Stimulated activated CD4-positive, alpha-beta T cell treated with anti-CD3 and anti-CD28 coated beads, Interleukin-4, amount 100 ng/mL, for 48 hours (primary cell): ENCODE measurements at regions not wholly inside any gene's neighbourhood (a gene's known extent, or its start where the extent isn't known, plus 50 kb on each side); places are given as distances from the start of the nearest gene placed in this dataset.

Experiments used
- DNase-seq, 2 donors: peaks; one replicate each; pipeline ENCODE4 v3.0.0-alpha.2; 2020; ENCODE audit warnings: low read depth in 2 of 2

DNA sequence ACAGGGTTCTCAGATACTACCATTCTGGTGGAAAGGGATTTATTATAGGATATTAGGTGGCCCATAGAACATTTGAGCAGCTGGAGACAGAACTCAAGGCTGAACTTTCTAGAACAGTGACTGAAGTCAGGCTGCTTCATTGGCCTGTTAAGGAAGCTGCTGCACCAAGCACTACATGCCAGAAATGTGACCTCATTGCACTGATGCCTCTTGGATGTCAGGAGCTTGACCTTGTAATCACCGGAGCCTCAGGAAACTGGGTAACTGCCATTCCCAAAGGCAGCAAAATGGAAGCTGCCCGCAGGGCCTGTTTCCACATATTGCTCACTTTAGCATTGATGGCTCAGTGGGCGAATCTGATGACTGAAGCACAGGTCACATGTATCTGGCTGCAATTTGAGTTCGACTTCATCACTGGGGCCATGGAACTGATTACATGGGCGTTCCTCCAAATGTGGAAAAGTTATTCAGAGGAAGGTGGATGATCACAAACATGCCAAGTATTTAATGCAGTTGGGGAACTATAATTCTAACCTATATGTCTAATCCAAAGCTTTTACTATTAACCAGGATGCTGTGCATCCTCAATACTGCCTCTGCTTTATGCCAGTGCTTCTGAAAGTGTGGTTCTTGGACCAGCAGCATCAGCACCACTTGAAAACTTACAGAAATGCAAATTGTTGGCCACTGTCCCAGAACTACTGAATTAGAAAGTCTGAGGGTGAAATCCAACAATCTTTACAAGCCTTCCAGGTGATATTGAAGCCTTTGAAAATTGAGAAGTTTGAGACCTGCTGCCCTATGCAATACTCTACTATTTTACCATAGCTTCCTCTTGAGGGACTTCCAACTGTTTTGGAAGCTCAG is 337.2 kb upstream of the NAV3 start:
- no peak for DNase-seq

DNA sequence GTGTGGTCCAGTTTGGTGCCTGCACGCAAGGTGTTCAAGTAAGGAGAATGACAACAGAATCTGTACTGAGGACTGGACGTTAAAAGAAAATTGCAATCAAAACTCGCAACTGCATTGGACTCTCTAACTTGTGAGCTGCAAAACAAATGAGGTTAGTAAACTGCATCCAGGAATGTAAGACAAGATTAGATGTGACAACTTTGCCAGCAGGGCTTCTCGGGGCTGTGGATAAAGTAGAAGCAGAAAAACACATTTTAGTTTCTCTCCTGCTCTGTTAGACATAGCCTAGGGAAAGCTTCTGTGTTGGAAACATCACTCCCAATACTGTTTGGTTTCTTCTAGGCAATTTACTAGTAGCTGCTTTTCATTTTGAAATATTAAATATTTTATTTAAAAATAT is 338.2 kb upstream of the NAV3 start:
- no peak for DNase-seq

- no peak for DNase-seq
These were observed 341.2 kb upstream of the NAV3 start for GRCh38 chr12:77489331-77489970.

DNA sequence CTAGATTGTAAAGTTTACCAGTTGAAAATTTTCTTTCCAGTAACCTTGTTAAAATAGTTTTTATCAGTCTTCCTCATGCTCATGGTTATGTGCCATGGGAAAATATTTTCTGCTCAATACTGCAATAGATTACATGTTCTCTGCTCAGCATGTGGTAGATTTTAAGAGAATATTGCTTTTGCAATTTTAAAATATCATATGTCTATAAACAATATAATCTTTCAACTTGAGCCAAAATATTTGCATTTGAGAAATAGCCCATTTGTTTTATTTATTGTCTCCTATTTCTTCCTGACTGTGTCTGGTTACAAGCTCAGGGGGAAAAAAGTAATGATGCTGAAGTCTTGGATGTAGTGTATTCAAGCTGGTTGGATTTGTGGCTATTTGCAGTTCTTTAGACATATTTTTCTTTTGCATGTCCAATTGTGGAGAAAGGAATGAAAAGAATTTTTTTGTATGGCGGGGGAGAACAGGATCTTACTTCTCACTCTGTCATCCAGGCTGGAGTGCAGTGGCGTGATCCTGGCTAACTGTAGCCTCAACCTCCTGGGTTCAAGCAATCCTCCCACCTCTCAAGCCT is 342.6 kb upstream of the NAV3 start:
- no peak for DNase-seq

DNA sequence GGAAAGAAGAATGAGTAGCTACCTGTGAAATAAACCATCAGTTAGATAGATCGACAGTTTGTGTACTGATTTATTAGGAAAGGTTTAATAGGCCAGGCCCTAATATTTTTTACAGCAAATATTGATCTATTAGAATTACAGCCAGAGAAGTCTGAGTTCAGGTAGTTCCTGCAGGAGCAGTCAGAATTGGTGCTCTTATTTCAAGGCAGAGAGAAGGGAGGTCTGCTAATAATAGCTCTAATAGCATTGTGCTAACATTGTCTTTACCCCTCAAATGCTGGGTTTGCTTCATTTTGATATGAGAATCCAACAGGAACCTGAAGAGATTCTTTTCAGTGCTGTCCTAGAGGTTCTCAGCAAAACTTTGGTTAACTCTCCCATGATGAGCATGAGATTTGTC is 343.8 kb upstream of the NAV3 start:
- DNase-seq, result no peak

DNA sequence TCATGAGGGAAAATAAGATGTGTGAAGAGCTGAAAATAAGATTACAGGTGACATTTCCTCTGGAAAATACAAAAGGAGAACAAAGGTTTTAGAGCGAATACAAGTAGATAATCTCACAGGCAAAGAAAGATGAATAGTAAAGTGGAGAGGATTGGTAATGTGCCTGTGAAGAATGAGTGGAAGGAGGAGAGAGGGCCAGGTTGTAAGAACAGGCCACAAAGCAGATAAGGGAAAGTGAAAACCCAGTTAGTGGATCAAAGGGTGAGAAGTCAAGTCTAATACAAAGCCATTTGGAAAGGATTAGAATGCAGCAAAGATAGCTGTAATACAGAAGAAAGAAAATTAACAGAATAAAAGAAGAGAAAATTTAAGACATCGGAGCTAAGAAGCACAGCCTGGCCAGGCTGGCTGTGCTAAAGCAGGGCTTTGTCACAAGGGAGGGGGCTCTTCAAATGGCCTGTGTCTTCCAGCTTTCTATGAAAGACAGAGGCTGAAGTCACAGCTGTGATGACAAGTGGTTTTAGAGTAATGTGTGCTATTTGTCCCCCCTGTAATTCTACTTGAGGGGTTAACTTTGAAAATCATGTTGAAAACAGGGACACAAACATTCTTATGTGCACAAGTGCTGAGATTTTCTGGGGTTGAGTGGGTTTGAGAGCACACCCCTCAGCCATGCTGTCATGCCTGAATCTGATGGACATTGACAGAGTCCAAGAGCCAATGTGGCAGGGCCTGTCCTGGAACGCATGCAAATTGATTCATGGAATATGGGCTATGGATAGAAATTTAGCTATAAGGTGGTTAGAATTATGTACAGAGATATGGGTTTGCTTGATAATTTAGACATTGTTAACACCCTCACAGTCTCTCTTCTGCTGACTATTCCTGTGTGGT is 344.5 kb upstream of the NAV3 start:
- DNase-seq, result no peak

DNA sequence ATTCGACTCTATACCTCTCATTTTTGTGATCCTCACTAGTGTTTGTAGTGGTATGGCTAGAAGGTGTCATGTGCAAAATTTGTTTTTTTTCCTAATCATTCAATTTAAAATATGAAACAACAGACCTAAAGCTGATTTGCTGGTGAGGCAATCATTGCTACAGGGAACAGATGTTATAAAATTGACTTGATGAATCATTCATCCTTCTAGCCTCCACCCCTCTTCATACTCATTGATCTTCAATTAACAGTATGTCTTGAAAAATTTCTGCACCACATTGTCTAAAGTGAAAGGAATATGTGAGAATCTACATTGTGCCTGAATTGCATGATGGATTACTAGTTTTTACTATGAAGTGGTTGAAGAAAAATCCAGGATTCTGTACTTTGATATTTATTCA is 349.0 kb upstream of the NAV3 start:
- DNase-seq, result no peak

GRCh38 chr12:77477907-77478533 is 352.7 kb upstream of the NAV3 start:
- DNase-seq, result no peak

DNA sequence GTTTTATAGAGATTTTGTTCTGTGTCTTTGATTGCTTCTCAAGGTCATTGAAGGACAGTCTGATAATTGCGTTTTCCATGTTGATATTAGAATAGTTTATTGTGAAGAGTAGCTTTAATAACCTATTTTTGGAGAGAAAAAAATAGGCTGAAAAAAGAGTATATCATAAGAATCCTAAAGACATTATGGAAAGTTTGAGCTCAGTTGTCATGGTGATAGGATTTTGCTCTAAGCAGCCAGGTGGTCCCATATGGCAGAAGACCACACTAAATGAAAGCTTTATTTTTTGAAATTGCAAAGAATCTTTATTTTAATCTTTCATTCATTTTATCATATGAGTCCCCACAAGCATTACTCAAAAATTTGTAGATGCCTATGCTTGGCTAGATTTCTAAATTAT is 358.9 kb upstream of the NAV3 start:
- no peak for DNase-seq

DNA sequence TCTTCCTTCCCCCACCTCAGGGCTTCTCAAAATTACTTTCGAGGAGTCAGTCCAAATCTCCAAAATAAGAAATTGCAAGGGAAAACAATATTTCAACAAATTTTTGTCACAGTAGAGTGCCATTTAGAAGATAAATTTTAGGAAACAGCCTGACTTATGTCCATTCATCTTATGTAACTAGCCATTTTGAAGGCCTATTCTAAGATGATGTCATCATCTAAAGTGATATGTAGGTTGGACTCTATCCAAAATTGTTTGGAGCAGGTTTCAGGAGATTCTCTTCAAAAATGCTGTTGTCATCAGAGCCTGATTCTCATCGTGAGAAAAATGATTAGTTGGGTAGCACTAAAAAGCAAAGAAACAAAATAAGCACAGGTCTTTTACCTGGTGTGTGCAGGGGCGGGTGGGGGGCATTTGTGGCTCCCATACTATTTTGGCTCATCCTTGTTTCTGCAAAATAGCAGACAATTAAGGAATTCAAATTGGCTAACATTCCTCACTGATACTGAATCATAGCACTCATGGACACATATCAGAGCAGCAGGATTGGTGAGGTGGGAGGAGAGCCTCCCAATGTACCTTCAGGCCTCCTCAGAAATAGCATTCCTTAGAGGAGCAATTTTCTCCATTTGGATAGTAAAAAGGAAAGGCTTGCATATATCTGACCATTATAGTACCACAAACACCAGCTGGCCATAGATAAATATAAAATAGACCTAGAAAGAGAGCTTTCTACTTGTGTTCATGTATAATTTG is 360.9 kb upstream of the NAV3 start:
- no peak for DNase-seq

DNA sequence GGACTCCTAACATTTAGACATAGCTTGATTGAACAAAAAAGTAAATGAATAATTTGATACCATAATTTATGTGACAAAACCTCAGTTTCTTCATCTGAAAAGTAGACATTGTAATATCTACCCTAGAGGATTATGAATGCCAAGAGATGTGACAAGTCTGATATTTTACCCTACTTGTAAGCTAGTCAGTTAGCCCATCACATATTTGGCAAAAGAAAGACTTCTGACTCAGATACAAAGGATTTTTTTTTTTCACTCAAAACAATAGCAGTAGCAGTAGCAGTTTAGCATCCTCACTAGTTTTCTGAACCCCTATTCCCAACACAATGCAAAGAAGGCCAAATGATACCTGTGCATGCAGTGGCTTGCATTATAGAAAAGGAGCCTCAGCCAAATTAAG is 377.3 kb upstream of the E2F7 start:
- no peak for DNase-seq

- DNase-seq, result no peak
These were observed 374.4 kb upstream of the E2F7 start for GRCh38 chr12:77439749-77440148.

DNA sequence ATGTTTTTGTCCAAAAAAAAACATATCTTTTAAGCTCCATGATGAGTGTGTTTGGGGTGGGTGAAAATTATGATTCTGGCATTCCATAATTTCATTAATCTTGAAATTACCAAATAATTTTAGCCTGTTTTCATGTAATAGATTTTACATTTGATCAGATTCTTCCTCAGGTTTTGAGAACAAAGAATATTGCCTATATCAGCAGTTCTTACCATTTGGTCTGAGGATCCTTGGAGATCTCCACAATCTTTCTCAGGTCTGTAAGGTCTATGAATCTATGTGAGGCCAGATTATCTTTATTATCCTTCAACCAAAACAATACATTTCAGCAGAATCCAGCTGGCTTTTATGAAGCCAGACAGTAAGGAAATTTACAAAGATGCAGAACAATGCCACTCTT is 373.3 kb upstream of the E2F7 start:
- DNase-seq, result no peak

- DNase-seq, result no peak
These were observed 371.8 kb upstream of the E2F7 start for GRCh38 chr12:77437206-77437605.

DNA sequence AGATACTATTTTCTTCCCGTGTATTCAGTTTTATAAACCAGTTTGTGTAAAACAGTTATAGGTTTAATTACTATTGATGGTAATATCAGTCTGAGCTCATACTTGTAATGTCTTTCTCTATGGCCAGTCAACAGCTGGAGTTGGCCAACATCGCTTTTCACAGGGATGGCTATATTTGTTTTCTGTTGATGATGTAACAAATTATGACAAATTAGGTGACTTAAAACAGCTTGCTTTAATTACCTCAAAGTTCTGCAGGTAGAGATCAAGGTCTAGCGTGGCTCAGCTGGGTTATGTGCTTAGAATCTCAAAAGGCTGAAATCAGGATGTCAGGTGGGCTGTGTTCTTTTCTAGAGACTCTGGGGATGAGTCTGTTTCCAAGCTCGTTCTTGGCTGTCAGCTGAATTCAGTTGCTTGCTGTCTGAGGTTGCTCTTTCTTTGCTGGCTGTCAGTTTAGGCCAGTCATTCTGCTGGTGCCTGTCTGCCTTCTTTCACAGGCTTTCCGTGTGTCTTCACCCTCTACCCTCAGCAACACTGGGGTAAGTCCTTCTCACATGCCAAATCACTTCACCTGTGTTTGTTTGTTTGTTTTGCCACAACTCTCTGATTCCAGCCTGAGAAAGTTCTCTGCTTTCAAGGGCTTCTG is 370.2 kb upstream of the E2F7 start:
- DNase-seq, result no peak

DNA sequence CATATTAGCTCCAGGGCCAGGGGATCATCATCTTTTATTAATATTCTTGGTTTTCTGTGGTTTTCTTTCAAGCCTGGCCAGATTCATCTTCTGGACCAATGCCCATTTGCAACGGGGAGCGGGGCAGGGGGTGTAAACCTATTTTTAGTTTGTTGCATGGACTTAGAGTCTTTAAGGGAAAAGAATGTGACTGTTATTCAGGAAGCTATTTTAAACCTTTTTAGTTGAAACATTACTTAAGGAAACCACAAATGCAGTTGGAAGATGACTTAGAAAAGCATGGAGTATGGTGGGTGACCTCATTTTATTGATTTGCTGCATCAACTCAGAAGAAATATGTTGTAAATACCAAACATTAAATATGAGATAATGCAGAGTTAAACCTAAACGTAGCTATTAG is 368.4 kb upstream of the E2F7 start:
- no peak for DNase-seq

DNA sequence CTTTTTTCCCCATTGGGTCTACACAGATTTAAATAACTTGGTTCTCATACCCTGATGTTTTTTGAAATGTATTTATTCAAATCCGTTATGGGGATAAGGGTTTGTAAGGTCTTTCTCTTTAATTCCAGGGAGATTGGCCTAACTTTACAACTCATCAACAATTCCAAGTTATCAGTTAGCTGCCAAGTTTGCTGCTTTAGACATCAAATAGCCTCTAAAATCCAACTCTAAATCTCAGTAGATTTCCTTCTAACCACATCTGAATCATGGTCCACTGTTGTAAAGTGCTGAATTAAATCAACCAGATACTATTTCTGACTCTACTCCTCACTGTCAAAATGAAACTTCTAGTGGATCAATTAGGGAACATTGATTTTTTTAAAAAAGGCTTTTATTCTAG is 364.1 kb upstream of the E2F7 start:
- no peak for DNase-seq

GRCh38 chr12:77421152-77421551 is 355.8 kb upstream of the E2F7 start:
- no peak for DNase-seq

GRCh38 chr12:77409551-77409950 is 344.2 kb upstream of the E2F7 start:
- no peak for DNase-seq

- DNase-seq, result no peak
These were observed 342.6 kb upstream of the E2F7 start for GRCh38 chr12:77407931-77408330.
